ENCODE measurements at regions not wholly inside any gene's neighbourhood (a gene's known extent, or its start where the extent isn't known, plus 50 kb on each side); places are given as distances from the start of the nearest gene placed in this dataset.

GRCh38 chr15:31456354-31457060 lies 129.9 kb downstream of the KLF13 start:
- no peak for TF ChIP-seq CTCF (IDR thresholded peaks at IDR 0.05)
- TF ChIP-seq POLR2A (IDR thresholded peaks at IDR 0.05) = no peak

All from right lobe of liver (tissue), 4 donors.